ENCODE measurements at regions not wholly inside any gene's neighbourhood (a gene's known extent, or its start where the extent isn't known, plus 50 kb on each side); places are given as distances from the start of the nearest gene placed in this dataset.

DNA sequence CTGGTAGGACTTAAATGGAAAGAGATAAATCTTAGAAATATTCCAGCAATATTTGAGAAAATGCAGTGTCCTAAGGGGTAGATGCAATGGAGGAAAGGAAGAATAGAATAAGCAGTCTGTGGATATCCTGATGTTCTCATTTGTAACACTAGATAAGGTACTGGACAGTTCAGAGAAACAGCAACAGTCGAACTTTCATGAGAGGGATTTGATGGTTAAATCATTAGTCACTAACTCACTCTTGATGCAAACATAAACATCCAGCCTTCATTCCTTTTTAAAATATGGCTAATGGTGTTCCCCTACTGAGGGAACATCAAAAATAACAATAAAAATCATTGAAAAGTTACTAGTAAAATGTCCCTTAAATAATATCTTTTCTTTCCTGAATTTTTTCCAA lies 211.4 kb upstream of the SLC39A10 start:
- no peak overlapping the region for H3K4me3 ChIP-seq (replicated peaks in 1 of 3; ENCODE audit: insufficient read depth in 1 of 3, low read depth in 2 of 3, low read length in 3 of 3)
- H3K27ac ChIP-seq (ENCODE audit: extremely low read length, insufficient read depth, low read length) = no peak overlapping the region
- POLR2A ChIA-PET = no interaction called here
- BruUV-seq (replicated peaks) = no TSS peak
- no peak overlapping the region for H2AFZ ChIP-seq (ENCODE audit: low read length)
- no peaks in the 10 kb centered on the region for H3K9me3 ChIP-seq (ENCODE audit: low read length)
- no peaks in the 10 kb centered on the region for H3K79me2 ChIP-seq (ENCODE audit: insufficient read depth, low read length)
- TF ChIP-seq, protein P1, sequence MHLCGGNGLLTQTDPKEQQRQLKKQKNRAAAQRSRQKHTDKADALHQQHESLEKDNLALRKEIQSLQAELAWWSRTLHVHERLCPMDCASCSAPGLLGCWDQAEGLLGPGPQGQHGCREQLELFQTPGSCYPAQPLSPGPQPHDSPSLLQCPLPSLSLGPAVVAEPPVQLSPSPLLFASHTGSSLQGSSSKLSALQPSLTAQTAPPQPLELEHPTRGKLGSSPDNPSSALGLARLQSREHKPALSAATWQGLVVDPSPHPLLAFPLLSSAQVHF (CRISPR knock-in tag; IDR thresholded peaks at IDR 0.05) = no peak
- TF ChIP-seq, protein P2, sequence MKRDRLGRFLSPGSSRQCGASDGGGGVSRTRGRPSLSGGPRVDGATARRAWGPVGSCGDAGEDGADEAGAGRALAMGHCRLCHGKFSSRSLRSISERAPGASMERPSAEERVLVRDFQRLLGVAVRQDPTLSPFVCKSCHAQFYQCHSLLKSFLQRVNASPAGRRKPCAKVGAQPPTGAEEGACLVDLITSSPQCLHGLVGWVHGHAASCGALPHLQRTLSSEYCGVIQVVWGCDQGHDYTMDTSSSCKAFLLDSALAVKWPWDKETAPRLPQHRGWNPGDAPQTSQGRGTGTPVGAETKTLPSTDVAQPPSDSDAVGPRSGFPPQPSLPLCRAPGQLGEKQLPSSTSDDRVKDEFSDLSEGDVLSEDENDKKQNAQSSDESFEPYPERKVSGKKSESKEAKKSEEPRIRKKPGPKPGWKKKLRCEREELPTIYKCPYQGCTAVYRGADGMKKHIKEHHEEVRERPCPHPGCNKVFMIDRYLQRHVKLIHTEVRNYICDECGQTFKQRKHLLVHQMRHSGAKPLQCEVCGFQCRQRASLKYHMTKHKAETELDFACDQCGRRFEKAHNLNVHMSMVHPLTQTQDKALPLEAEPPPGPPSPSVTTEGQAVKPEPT (CRISPR knock-in tag; IDR thresholded peaks at IDR 0.05; ENCODE audit: low read depth) = no peak
- TF ChIP-seq KAT8 (CRISPR knock-in tag; IDR thresholded peaks at IDR 0.05) = no peak
- TF ChIP-seq WIZ (CRISPR knock-in tag; IDR thresholded peaks at IDR 0.05) = no peak
- TF ChIP-seq NFKB2 (CRISPR knock-in tag; IDR thresholded peaks at IDR 0.05; ENCODE audit: borderline replicate concordance) = no peak
- TF ChIP-seq KDM5A (IDR thresholded peaks at IDR 0.05; ENCODE audit: borderline replicate concordance, low read length) = no peak
- H3K36me3 ChIP-seq (replicated peaks in 1 of 2; ENCODE audit: control insufficient read depth in 1 of 2, insufficient read depth in 2 of 2, low read length in 2 of 2) = no peaks in the 10 kb centered on the region
- ATAC-seq (no peak), FAIRE-seq (no peak), DNase-seq (ENCODE audit: low spot score) (no peak)
- no peak overlapping the region for H3K4me2 ChIP-seq (ENCODE audit: low read depth, low read length)
- H3K4me1 ChIP-seq (ENCODE audit: insufficient read depth, low read length) = no peaks in the 10 kb centered on the region
- in situ Hi-C loops (cut with HindIII; ENCODE audit: extremely low pct_ligation_motif_present, low pct_unique_long_range_greater_than_20kb) (no loop called here), intact Hi-C loops (cut with micrococcal nuclease; ENCODE audit: unreplicated experiment) (no loop called here)
- CTCF ChIA-PET (ENCODE audit: low intra/inter-chr PET ratio, low total read pairs) = no interaction called here
- no peak overlapping the region for H3K9ac ChIP-seq (ENCODE audit: insufficient read depth, low read depth, low read length)
- WGBS (ENCODE audit: low lambda C conversion rate) = 0% methylated on average over 1 of the region's 1 CpG
- H3K27me3 ChIP-seq (ENCODE audit: control insufficient read depth in 1 of 2, insufficient read depth in 2 of 2, low read length in 2 of 2) = no peaks in the 10 kb centered on the region
- no peaks in the 10 kb centered on the region for H4K20me1 ChIP-seq (ENCODE audit: insufficient read depth, low read length)

GRCh38 chr2:195443926-195444325 lies 213.1 kb upstream of the SLC39A10 start:
- no peak for FAIRE-seq
- no peaks in the 10 kb centered on the region for H3K27me3 ChIP-seq (ENCODE audit: control insufficient read depth in 1 of 2, insufficient read depth in 2 of 2, low read length in 2 of 2)
- 0% methylated on average over 2 of the region's 2 CpGs for WGBS (ENCODE audit: low lambda C conversion rate)
- no peak overlapping the region for H3K4me3 ChIP-seq (replicated peaks in 1 of 3; ENCODE audit: insufficient read depth in 1 of 3, low read depth in 2 of 3, low read length in 3 of 3)
- no peak overlapping the region for H2AFZ ChIP-seq (ENCODE audit: low read length)
- H3K9ac ChIP-seq (ENCODE audit: insufficient read depth, low read depth, low read length) = no peak overlapping the region
- no peak overlapping the region for H3K4me2 ChIP-seq (ENCODE audit: low read depth, low read length)
- intact Hi-C loops (cut with micrococcal nuclease; ENCODE audit: unreplicated experiment) = no loop called here
- BruUV-seq (replicated peaks) = no TSS peak
- in situ Hi-C loops (cut with HindIII; ENCODE audit: extremely low pct_ligation_motif_present, low pct_unique_long_range_greater_than_20kb) = no loop called here
- ATAC-seq = no peak
- no peaks in the 10 kb centered on the region for H3K4me1 ChIP-seq (ENCODE audit: insufficient read depth, low read length)
- POLR2A ChIA-PET = no interaction called here
- CTCF ChIA-PET (ENCODE audit: low intra/inter-chr PET ratio, low total read pairs) = no interaction called here
- no peak for DNase-seq (ENCODE audit: low spot score)
- H4K20me1 ChIP-seq (ENCODE audit: insufficient read depth, low read length) = no peaks in the 10 kb centered on the region
- H3K27ac ChIP-seq (ENCODE audit: extremely low read length, insufficient read depth, low read length) = no peak overlapping the region
- H3K9me3 ChIP-seq (ENCODE audit: low read length) = no peaks in the 10 kb centered on the region
- no peaks in the 10 kb centered on the region for H3K36me3 ChIP-seq (replicated peaks in 1 of 2; ENCODE audit: control insufficient read depth in 1 of 2, insufficient read depth in 2 of 2, low read length in 2 of 2)
- H3K79me2 ChIP-seq (ENCODE audit: insufficient read depth, low read length) = no peaks in the 10 kb centered on the region
- TF ChIP-seq, protein P3, sequence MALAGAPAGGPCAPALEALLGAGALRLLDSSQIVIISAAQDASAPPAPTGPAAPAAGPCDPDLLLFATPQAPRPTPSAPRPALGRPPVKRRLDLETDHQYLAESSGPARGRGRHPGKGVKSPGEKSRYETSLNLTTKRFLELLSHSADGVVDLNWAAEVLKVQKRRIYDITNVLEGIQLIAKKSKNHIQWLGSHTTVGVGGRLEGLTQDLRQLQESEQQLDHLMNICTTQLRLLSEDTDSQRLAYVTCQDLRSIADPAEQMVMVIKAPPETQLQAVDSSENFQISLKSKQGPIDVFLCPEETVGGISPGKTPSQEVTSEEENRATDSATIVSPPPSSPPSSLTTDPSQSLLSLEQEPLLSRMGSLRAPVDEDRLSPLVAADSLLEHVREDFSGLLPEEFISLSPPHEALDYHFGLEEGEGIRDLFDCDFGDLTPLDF (CRISPR knock-in tag; IDR thresholded peaks at IDR 0.05) = no peak
- TF ChIP-seq ZNF230 (CRISPR knock-in tag; IDR thresholded peaks at IDR 0.05) = no peak
- TF ChIP-seq ZNF18 (CRISPR knock-in tag; IDR thresholded peaks at IDR 0.05; ENCODE audit: insufficient replicate concordance) = no peak
